Epidermal melanocyte (primary cell): ENCODE measurements at regions not wholly inside any gene's neighbourhood (a gene's known extent, or its start where the extent isn't known, plus 50 kb on each side); places are given as distances from the start of the nearest gene placed in this dataset.

Source experiments
- DNase-seq: peaks from one replicate; pipeline ENCODE4 v3.0.0; 2011; ENCODE audit warnings: low spot score; ENCODE audit not compliant: insufficient read length

DNA sequence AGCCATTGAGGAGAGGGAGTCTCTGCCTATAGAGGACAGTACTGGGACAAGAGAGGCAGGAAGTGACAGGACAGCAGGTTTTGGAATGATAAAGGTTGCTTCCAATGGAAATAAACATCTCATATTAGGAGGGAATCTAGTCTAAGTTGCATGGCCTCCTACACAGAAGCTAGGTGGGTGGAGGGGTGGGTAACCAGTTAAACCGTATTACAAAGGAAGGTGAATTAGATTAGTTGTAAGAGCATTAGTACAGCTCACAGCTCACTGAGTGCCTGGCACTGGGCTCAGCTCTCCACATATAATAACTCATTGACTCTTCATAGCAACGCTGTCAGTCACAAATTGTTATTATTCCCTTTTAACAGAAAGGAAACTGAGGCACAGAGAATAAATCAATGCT, 468.1 kb downstream of the PTPRU start:
- no peak for DNase-seq

DNA sequence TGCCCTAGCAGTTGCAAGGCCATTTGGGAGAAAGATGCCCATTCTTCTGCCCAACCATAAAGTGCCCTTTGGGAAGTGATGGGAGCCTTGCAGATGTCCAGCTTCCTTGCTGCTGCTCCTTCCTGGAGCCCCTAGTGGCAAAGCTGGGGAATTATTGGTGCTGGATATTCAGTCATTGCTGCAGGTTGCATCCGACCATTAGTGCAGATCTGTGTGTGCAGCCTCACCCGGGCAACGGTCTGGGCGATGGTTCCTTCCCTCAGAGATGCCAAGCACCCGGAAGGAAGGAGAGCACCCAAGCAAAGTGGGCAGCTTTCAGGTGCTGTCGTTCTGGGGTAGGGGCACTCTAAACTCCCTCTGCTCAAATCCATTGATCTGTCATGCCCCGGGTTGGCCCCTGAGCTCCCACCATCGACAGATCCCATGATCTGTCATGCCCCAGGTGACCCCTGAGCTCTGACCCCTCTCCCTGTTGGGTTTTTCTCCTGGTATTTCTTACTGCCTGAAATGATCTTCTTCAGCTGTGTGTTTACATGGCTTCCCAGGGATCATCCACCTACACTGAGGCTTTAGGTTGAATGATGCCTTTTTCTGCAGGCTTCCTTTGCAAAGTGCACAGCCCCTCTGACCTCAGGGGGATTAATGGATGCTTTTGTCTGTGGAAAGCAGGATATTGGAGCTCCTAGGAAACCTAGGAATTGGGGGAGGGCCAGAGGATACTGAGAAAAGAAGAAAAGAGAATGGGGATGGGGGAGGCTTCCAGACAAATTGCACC, 467.5 kb downstream of the PTPRU start:
- DNase-seq, result peak; percentile 71

GRCh38 chr1:29700491-29700890, 464.2 kb downstream of the PTPRU start:
- no peak for DNase-seq

GRCh38 chr1:29698626-29699025, 462.3 kb downstream of the PTPRU start:
- no peak for DNase-seq

DNA sequence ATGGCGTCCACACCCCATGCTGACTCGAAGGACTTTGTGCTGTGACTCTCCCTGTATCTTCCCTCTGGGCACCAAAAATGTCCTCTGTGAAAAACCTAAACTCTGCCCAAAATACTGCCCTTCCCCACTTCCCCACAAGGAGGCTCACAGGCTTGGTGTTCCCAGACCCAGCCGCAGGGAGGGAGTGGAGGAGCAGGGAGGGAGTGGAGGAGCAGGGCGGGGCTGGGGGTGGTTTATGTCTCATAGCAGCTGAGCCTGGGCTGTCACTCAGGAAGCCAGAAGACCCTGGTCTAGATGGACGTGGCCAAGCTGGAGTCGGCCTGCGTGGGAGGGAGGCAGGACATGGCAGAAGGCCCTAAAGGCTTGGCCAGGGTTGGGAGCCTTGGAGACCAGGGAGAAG, 461.7 kb downstream of the PTPRU start:
- DNase-seq, result no peak

GRCh38 chr1:29697391-29697780, 461.1 kb downstream of the PTPRU start:
- no peak for DNase-seq

DNA sequence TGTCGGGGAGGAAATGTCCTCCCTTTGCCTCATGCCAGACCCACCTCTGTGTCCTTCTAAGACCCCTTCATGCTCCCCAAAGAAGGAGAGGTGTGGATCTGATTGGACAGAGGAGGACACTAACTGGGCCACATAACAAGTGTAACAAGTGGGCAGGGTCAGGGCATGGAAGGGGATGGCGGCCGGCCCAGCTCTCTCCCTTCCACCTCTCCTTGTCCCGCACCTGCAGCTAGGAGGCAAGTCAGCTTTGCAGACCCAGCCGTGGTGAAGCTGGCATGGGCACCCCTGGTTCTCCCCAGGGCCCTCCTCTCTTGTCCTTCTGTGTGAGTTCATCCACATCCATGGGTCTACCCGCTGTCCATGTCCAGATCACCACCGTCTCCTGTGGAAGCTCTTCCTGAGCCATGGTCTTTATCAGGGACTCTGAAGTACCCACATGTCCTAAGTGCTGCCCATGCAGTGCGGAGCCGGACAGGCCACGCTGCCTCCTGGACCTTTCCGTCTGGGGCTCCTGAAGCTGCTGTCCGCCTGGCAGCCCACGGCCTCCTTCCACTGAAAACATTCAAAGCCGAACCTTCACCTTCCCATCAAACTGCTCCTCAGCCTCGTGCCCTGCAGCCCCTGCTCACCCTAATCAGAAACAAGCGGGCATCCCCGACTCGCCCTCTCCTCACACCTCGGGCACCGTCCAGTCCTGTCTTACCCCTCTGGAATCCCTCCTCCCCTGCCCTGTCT, 460.5 kb downstream of the PTPRU start:
- DNase-seq, result no peak

DNA sequence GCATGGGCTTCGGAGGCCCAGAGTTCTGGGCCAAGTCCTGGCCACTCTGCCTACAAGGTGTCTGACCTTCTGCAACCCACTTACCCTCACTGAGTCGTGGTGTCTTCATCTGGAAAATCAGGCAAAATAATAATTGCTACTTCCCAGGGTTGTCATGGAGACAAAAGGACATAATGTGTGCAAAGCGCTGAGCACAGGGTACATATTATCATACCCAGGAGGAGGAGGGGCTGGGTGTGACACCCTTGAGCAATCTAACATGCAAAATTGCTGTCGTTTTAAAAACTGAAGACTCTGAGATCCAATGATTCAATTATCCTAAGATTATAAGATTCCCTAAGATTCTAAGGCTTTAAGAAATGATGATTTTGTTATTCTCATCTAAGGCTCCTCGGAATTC, 459.5 kb downstream of the PTPRU start:
- no peak for DNase-seq

- no peak for DNase-seq
Observed at GRCh38 chr1:29695036-29695435, 458.7 kb downstream of the PTPRU start.

- no peak for DNase-seq
Observed at GRCh38 chr1:29691499-29691898, 455.2 kb downstream of the PTPRU start.

DNA sequence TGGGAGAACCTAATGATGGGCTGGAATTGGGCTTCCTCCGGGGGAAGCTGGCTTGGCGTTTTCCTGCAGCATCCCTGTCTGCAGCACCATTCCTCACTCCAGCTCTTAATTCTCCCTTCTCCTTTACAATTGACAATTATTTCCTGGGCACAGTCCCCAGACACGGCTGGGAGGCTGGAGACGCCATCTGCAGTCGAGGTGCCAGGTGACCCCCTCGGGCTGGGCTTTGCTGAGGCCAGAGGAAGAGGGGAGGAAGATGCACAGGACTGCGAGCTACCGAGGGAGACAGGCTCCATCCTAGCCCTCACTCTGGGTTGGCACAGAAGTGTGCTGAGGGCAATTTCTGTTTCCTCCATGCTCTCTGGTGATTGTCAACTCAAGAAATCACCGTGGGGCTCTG, 453.8 kb downstream of the PTPRU start:
- no peak for DNase-seq

GRCh38 chr1:29689372-29690030, 453.2 kb downstream of the PTPRU start:
- DNase-seq, result no peak

GRCh38 chr1:29688471-29689365, 452.4 kb downstream of the PTPRU start:
- no peak for DNase-seq

GRCh38 chr1:29687601-29688244, 451.4 kb downstream of the PTPRU start:
- no peak for DNase-seq

- no peak for DNase-seq
Observed at GRCh38 chr1:29687166-29687565, 450.8 kb downstream of the PTPRU start.

DNA sequence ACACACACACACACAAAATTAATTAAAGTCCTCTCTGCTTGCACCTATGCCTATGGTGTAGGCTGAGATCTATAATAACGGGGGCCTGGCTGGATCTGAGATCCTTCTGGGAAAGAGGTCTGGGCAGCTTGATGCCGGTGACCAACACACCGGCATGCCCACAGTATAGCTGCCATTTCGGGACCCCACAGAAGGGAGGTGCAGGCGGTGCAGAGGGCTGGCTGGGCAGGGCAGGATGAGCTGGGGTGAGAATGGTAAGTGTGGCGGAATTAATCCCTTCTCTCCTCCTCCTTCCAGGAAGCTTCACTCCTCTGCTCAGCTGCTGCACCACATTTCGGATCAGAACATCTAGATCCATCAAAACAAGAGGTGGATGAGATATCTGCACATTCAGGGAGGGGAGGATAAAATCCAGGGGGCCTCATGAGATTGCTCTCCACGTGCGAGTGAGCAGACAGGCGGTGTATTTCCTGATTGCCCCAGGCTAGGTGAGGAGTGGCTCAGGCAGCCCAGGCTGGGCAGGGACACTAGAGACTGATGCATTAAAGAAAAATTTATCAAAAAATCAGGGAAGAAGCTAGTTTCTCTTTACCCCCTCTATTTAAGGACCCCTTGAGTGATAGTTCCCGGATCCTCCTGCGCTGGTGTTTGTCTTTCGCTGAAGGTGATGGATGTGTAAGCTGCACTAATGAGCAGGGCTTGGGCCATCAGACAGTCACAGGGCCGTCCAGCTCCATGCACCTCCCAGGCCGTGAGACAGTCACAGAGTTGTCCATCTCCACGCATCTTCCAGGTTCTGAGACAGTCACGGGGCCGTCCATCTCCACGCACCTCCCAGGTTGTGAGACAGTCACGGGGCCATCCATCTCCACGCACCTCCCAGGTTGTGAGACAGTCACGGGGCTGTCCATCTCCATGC, 449.9 kb downstream of the PTPRU start:
- DNase-seq, result no peak

GRCh38 chr1:29685387-29685786, 449.1 kb downstream of the PTPRU start:
- no peak for DNase-seq

GRCh38 chr1:29684141-29684540, 447.8 kb downstream of the PTPRU start:
- DNase-seq, result no peak

DNA sequence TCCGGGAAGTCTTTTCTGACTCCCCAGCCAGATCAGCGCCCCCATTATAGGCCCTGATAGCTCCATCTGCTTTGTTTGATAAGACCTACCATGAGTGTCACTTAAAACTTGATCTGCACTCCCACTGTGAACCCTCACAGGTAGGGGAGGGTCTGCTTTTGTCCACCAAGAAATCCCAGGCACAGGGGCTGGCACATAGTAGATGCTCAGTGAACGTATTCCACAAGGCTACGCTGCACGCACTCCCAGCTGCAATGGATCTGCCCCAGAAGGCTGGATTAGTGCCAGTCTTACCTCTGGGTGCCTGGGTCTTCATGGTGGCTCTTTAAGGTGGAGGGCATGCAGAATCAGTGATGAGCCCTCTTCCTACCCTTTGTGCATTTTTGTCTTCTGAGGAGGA, 447.1 kb downstream of the PTPRU start:
- no peak for DNase-seq

- DNase-seq, result no peak
Observed at GRCh38 chr1:29682919-29683295, 446.6 kb downstream of the PTPRU start.
